ENCODE measurements at regions not wholly inside any gene's neighbourhood (a gene's known extent, or its start where the extent isn't known, plus 50 kb on each side); places are given as distances from the start of the nearest gene placed in this dataset.
A peak's percentile ranks its signal among the peaks of the same experiment; 100 is the strongest.

- H3K27me3 ChIP-seq (ENCODE audit: insufficient read depth, low read length): peaks cover 48% of the 10 kb centered on the region
- H2BK20ac ChIP-seq (ENCODE audit: low read depth, low read length, poor library complexity, severe bottlenecking): no peak overlapping the region
- no peaks in the 10 kb centered on the region for H3K79me1 ChIP-seq (ENCODE audit: insufficient read depth, low read depth, low read length, poor library complexity, severe bottlenecking)
- H2AFZ ChIP-seq (ENCODE audit: low read length): no peak overlapping the region
- no peaks in the 10 kb centered on the region for H3K9me3 ChIP-seq (ENCODE audit: control insufficient read depth, low read depth, low read length)
- peaks cover 28 to 43% of the 10 kb centered on the region in 2 experiments for H3K4me1 Mint-ChIP-seq
- H3K79me2 ChIP-seq (ENCODE audit: insufficient read depth, low read length): no peaks in the 10 kb centered on the region
- H3K4ac ChIP-seq (ENCODE audit: low read depth, low read length): no peak overlapping the region
- H3K27ac Mint-ChIP-seq: no peak overlapping the region
- no peak overlapping the region for H3K4me2 ChIP-seq (ENCODE audit: insufficient read depth, insufficient read length, low read length)
- no peak overlapping the region for H3K4me3 Mint-ChIP-seq
- H3K23me2 ChIP-seq (ENCODE audit: insufficient read length, low read depth, low read length, poor library complexity, severe bottlenecking): peaks cover 9% of the 10 kb centered on the region
- H3K23ac ChIP-seq (ENCODE audit: insufficient read length, low read depth, low read length): no peak overlapping the region
- H3T11ph ChIP-seq (ENCODE audit: low read length): no peak overlapping the region
- H3K14ac ChIP-seq (ENCODE audit: insufficient read depth, low read length): no peak overlapping the region
- no peak overlapping the region for H4K91ac ChIP-seq (ENCODE audit: insufficient read length, low read depth, low read length)
- H3K18ac ChIP-seq (ENCODE audit: insufficient read length, low read depth, low read length): no peak overlapping the region
- peak; percentile 43 for TF ChIP-seq CTCF (conservative IDR thresholded peaks at IDR 0.05)
- H3K9me3 Mint-ChIP-seq: peaks cover under 1 to 2% of the 10 kb centered on the region in 2 experiments; a peak in 1 of 5 replicates
- H3K27me3 Mint-ChIP-seq (ENCODE audit: low read depth): peaks cover 98% of the 10 kb centered on the region
- H2BK15ac ChIP-seq (ENCODE audit: low read depth, low read length): no peak overlapping the region
- no peak overlapping the region for H2AK5ac ChIP-seq (ENCODE audit: insufficient read length, low read length)
- no CpG with 5 or more reads among the region's 2 CpGs for WGBS (ENCODE audit: extremely low coverage, insufficient read length, low lambda C conversion rate)
- no peak overlapping the region for H2BK120ac ChIP-seq (ENCODE audit: low read depth, low read length, poor library complexity, severe bottlenecking)
- no peaks in the 10 kb centered on the region for H4K20me1 ChIP-seq (ENCODE audit: control insufficient read depth, insufficient read depth, insufficient read length)
- H4K8ac ChIP-seq (replicated peaks; ENCODE audit: insufficient read length, low read depth, low read length): no peak overlapping the region
- H3K9ac ChIP-seq (ENCODE audit: extremely low read depth, insufficient read length, low read length): no peak overlapping the region
- H3K36me3 Mint-ChIP-seq (ENCODE audit: insufficient read depth in 1 of 3, low read depth in 3 of 3): no peaks in the 10 kb centered on the region; a peak in 2 of 7 replicates
- H2BK12ac ChIP-seq (ENCODE audit: insufficient read length, low read depth, low read length): no peak overlapping the region
- H3K27ac ChIP-seq (ENCODE audit: insufficient read length, low read depth, low read length): no peak overlapping the region
- no peak overlapping the region for H2BK5ac ChIP-seq (ENCODE audit: insufficient read length, low read length)
- no peak overlapping the region for H4K5ac ChIP-seq (ENCODE audit: insufficient read length, low read depth, low read length)
- no peak overlapping the region for H3K56ac ChIP-seq (ENCODE audit: insufficient read length, low read depth, low read length)
- no peak for DNase-seq
- no peaks in the 10 kb centered on the region for H3K4me1 ChIP-seq (ENCODE audit: insufficient read depth, low read length)
These were observed 122.5 kb downstream of the TMEM174 start for GRCh38 chr5:73295447-73295846.

Data from H9 (cell line).